Stimulated activated CD4-positive, alpha-beta T cell treated with anti-CD3 and anti-CD28 coated beads, Interleukin-4, amount 100 ng/mL, for 4 hours (primary cell): ENCODE measurements at regions not wholly inside any gene's neighbourhood (a gene's known extent, or its start where the extent isn't known, plus 50 kb on each side); places are given as distances from the start of the nearest gene placed in this dataset.

Experiments
- DNase-seq, 2 experiments: peaks; one replicate each; pipeline ENCODE4 v3.0.0-alpha.2; 2020

GRCh38 chr4:188869581-188869980, 730.3 kb downstream of the TRIML1 start:
- no peak for DNase-seq

- no peak for DNase-seq
These were observed 733.6 kb downstream of the TRIML1 start for GRCh38 chr4:188872809-188873208.

- no peak for DNase-seq
These were observed 737.6 kb downstream of the TRIML1 start for GRCh38 chr4:188876881-188877280.

- no peak for DNase-seq
These were observed 740.4 kb downstream of the TRIML1 start for GRCh38 chr4:188879598-188879997.

GRCh38 chr4:188887905-188888304, 748.7 kb downstream of the TRIML1 start:
- DNase-seq = no peak

GRCh38 chr4:188892837-188893236, 753.6 kb downstream of the TRIML1 start:
- no peak for DNase-seq

GRCh38 chr4:188903986-188904385, 764.7 kb downstream of the TRIML1 start:
- DNase-seq = no peak

GRCh38 chr4:188904617-188905016, 765.4 kb downstream of the TRIML1 start:
- DNase-seq = no peak

GRCh38 chr4:188905248-188905647, 766.0 kb downstream of the TRIML1 start:
- DNase-seq = no peak

GRCh38 chr4:188911199-188911598, 772.0 kb downstream of the TRIML1 start:
- DNase-seq = no peak

GRCh38 chr4:188911707-188912106, 772.5 kb downstream of the TRIML1 start:
- no peak for DNase-seq

GRCh38 chr4:188915175-188915574, 775.9 kb downstream of the TRIML1 start:
- no peak for DNase-seq

- no peak for DNase-seq
These were observed 779.5 kb downstream of the TRIML1 start for GRCh38 chr4:188918787-188919186.

GRCh38 chr4:188930822-188931221, 791.6 kb downstream of the TRIML1 start:
- no peak for DNase-seq

GRCh38 chr4:188934320-188934962, 795.2 kb downstream of the TRIML1 start:
- DNase-seq = no peak

- no peak for DNase-seq
These were observed 802.4 kb downstream of the TRIML1 start for GRCh38 chr4:188941524-188942119.

GRCh38 chr4:188942606-188943005, 803.4 kb downstream of the TRIML1 start:
- no peak for DNase-seq

- no peak for DNase-seq
These were observed 810.4 kb downstream of the TRIML1 start for GRCh38 chr4:188949596-188949995.

- DNase-seq = no peak
These were observed 815.8 kb downstream of the TRIML1 start for GRCh38 chr4:188955066-188955465.

GRCh38 chr4:188956566-188956965, 817.3 kb downstream of the TRIML1 start:
- no peak for DNase-seq

GRCh38 chr4:188958346-188958745, 819.1 kb downstream of the TRIML1 start:
- DNase-seq = no peak

GRCh38 chr4:188959424-188959823, 820.2 kb downstream of the TRIML1 start:
- no peak for DNase-seq

- DNase-seq = no peak
These were observed 821.3 kb downstream of the TRIML1 start for GRCh38 chr4:188960411-188961093.

- no peak for DNase-seq
These were observed 831.9 kb downstream of the TRIML1 start for GRCh38 chr4:188971125-188971524.
